Upper lobe of left lung (tissue), 6 donors: ENCODE measurements at regions not wholly inside any gene's neighbourhood (a gene's known extent, or its start where the extent isn't known, plus 50 kb on each side); places are given as distances from the start of the nearest gene placed in this dataset.

ENCODE experiments used
- ATAC-seq, 2 donors: fragments of 200-7000 bp; cut with Tn5 transposase; one replicate each; pipeline ENCODE4 v1.9.1; 2022; ENCODE audit warnings: mild to moderate bottlenecking in 2 of 2, moderate library complexity in 2 of 2; ENCODE audit not compliant: low FRiP score in 2 of 2
- DNase-seq, 2 donors: peaks; one replicate each; pipeline ENCODE4 v3.0.0-alpha.2; 2019 to 2020
- H3K27ac ChIP-seq, 4 donors: fragments of 200-600 bp; sonication (generic); one replicate each; pipeline ENCODE4 v1.5.1; 2016 to 2019
- H3K27me3 ChIP-seq, 4 donors: fragments of 200-600 bp; sonication (generic); one replicate each; pipeline ENCODE4 v1.5.1; 2017 to 2019
- H3K36me3 ChIP-seq, 4 donors: fragments of 200-600 bp; sonication (generic); one replicate each; pipeline ENCODE4 v1.5.1; 2016 to 2019
- H3K4me1 ChIP-seq, 4 donors: fragments of 200-600 bp; sonication (generic); one replicate each; pipeline ENCODE4 v1.5.1; 2018 to 2019
- H3K4me3 ChIP-seq, 4 donors: fragments of 200-600 bp; sonication (generic); one replicate each; pipeline ENCODE4 v1.5.1; 2017 to 2019; ENCODE audit warnings: mild to moderate bottlenecking in 2 of 4, moderate library complexity in 1 of 4
- H3K9me3 ChIP-seq, 4 donors: fragments of 200-600 bp; sonication (generic); one replicate each; pipeline ENCODE4 v1.5.1; 2018 to 2019
- EP300 ChIP-seq, 4 donors: sonication (generic); formaldehyde crosslinking; IDR thresholded peaks; one replicate each; pipeline ENCODE4 v1.5.1; 2017; ENCODE audit warnings: antibody characterized with exemption in 4 of 4, control low read depth in 2 of 4
- POLR2A ChIP-seq, 4 donors: fragments of 450-650 bp; IDR thresholded peaks; one replicate each; pipeline ENCODE4 v1.5.1; 2016 to 2017; ENCODE audit warnings: antibody characterized with exemption in 4 of 4, mild to moderate bottlenecking in 2 of 4
- POLR2AphosphoS5 ChIP-seq, 2 donors: sonication (generic); formaldehyde crosslinking; IDR thresholded peaks; one replicate each; pipeline ENCODE4 v1.5.1; 2017; ENCODE audit warnings: antibody characterized with exemption in 2 of 2
- WGBS, 2 donors: methylation state at CpG; one replicate each; pipeline ENCODE4 v1.1.5; 2017 to 2018; 5-methylcytosine and 5-hydroxymethylcytosine counted together
- TF ChIP-seq, protein P1 (sequence below), 6 experiments: fragments of 450-650 bp in 4 of 6; fragments of 200-600 bp in 2 of 6; sonication (generic) in 2 of 6; IDR thresholded peaks; one replicate each; pipeline ENCODE4 v1.5.1; 2016 to 2019; ENCODE audit warnings: antibody characterized with exemption in 6 of 6
- donor health status: DM: no; HTN: no; CAD: no; lungs with moderate emphysema.
- donor health status: DM: no; HTN: yes; CAD: no; lungs with severe emphysema.

- TF ChIP-seq POLR2A (IDR thresholded peaks at IDR 0.05) (no peak), POLR2AphosphoS5 (IDR thresholded peaks at IDR 0.05) (no peak)
- TF ChIP-seq, protein P1, sequence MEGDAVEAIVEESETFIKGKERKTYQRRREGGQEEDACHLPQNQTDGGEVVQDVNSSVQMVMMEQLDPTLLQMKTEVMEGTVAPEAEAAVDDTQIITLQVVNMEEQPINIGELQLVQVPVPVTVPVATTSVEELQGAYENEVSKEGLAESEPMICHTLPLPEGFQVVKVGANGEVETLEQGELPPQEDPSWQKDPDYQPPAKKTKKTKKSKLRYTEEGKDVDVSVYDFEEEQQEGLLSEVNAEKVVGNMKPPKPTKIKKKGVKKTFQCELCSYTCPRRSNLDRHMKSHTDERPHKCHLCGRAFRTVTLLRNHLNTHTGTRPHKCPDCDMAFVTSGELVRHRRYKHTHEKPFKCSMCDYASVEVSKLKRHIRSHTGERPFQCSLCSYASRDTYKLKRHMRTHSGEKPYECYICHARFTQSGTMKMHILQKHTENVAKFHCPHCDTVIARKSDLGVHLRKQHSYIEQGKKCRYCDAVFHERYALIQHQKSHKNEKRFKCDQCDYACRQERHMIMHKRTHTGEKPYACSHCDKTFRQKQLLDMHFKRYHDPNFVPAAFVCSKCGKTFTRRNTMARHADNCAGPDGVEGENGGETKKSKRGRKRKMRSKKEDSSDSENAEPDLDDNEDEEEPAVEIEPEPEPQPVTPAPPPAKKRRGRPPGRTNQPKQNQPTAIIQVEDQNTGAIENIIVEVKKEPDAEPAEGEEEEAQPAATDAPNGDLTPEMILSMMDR (IDR thresholded peaks at IDR 0.05): no peak
- DNase-seq (no peak), ATAC-seq (no peak)
- H3K4me3 ChIP-seq: no peak overlapping the region
- 85 to 86% methylated on average over 4 of the region's 4 CpGs for WGBS, 2 donors
- H3K27ac ChIP-seq: no peak overlapping the region
- H3K27me3 ChIP-seq: no peaks in the 10 kb centered on the region
- H3K4me1 ChIP-seq: no peaks in the 10 kb centered on the region
- H3K9me3 ChIP-seq: no peaks in the 10 kb centered on the region
- no peaks in the 10 kb centered on the region for H3K36me3 ChIP-seq
These were observed 329.9 kb upstream of the CELF2 start for GRCh38 chr10:10687751-10688150.

GRCh38 chr10:10699427-10699826 is 318.2 kb upstream of the CELF2 start:
- Histone ChIP-seq H3K4me1 (no peaks in the 10 kb centered on the region), H3K36me3 (no peaks in the 10 kb centered on the region), H3K4me3 (no peak overlapping the region), H3K27me3 (no peaks in the 10 kb centered on the region), H3K9me3 (no peaks in the 10 kb centered on the region), H3K27ac (no peak overlapping the region)
- DNase-seq (no peak), ATAC-seq (no peak)
- no peak for TF ChIP-seq POLR2A (IDR thresholded peaks at IDR 0.05)
- 9 to 23% methylated on average over 3 of the region's 3 CpGs for WGBS, 2 donors

DNA sequence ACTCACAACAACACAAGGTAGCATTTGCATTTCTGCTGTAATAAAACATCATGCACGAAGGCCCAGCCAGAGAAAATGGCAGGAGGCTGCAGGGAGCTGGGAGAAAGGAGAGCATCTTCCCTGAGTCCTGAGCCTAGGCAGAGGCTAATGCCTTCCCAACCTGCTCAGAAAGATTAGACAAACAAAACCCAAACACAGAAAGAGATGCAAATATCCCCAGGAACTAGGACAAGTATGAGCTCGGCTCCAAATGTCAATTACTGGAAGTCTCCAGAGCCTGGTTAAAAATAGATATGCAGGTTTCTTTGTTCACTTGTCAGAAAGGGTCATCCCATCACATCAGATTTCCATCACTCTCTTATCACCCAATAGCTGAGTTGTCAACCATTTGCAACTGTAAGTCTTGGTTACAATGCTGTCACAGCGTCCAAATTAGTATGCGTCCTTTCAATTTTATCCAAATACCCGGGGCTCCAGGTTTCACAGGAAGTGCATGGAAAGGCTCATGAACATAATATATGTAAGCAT is 316.5 kb upstream of the CELF2 start:
- no peaks in the 10 kb centered on the region for H3K9me3 ChIP-seq
- no peak for TF ChIP-seq EP300 (IDR thresholded peaks at IDR 0.05)
- no peak for TF ChIP-seq POLR2AphosphoS5 (IDR thresholded peaks at IDR 0.05)
- no peak overlapping the region for H3K27ac ChIP-seq
- no peak for DNase-seq
- H3K27me3 ChIP-seq: no peaks in the 10 kb centered on the region
- no peak overlapping the region for H3K4me3 ChIP-seq
- H3K4me1 ChIP-seq: no peaks in the 10 kb centered on the region
- no peaks in the 10 kb centered on the region for H3K36me3 ChIP-seq
- no peak for ATAC-seq
- 61 to 77% methylated on average over 5 of the region's 5 CpGs for WGBS, 2 donors

- TF ChIP-seq, protein P1 (IDR thresholded peaks at IDR 0.05): no peak
- TF ChIP-seq POLR2AphosphoS5 (IDR thresholded peaks at IDR 0.05) (no peak), POLR2A (IDR thresholded peaks at IDR 0.05) (no peak), EP300 (IDR thresholded peaks at IDR 0.05) (no peak)
- no peak overlapping the region for H3K27ac ChIP-seq
- H3K36me3 ChIP-seq: no peaks in the 10 kb centered on the region
- no peaks in the 10 kb centered on the region for H3K27me3 ChIP-seq
- WGBS, 2 donors: 19 to 28% methylated on average over 1 of the region's 1 CpG
- H3K9me3 ChIP-seq: no peaks in the 10 kb centered on the region
- no peaks in the 10 kb centered on the region for H3K4me1 ChIP-seq
- no peak for ATAC-seq
- no peak overlapping the region for H3K4me3 ChIP-seq
- no peak for DNase-seq
These were observed 315.5 kb upstream of the CELF2 start for GRCh38 chr10:10702211-10702610.

- 70 to 80% methylated on average over 2 of the region's 2 CpGs for WGBS, 2 donors
These were observed 314.3 kb upstream of the CELF2 start for GRCh38 chr10:10703382-10703781.

More at GRCh38 chr10:10703382-10703781, 314.3 kb upstream of the CELF2 start:
- ATAC-seq (no peak), DNase-seq (no peak)
- H3K36me3 ChIP-seq: no peaks in the 10 kb centered on the region
- H3K4me1 ChIP-seq: no peaks in the 10 kb centered on the region
- H3K9me3 ChIP-seq: no peaks in the 10 kb centered on the region
- H3K4me3 ChIP-seq: no peak overlapping the region
- TF ChIP-seq, protein P1 (IDR thresholded peaks at IDR 0.05): no peak
- no peak for TF ChIP-seq POLR2AphosphoS5 (IDR thresholded peaks at IDR 0.05)
- TF ChIP-seq POLR2A (IDR thresholded peaks at IDR 0.05): no peak
- no peak for TF ChIP-seq EP300 (IDR thresholded peaks at IDR 0.05)
- H3K27ac ChIP-seq: no peak overlapping the region
- no peaks in the 10 kb centered on the region for H3K27me3 ChIP-seq
